Gastrocnemius medialis (tissue), 4 donors: ENCODE measurements at regions not wholly inside any gene's neighbourhood (a gene's known extent, or its start where the extent isn't known, plus 50 kb on each side); places are given as distances from the start of the nearest gene placed in this dataset.

Experiments used
- ATAC-seq, 2 donors: fragments of 150-250 bp; one replicate each; pipeline ENCODE4 v1.9.1; 2016
- DNase-seq, 2 donors: peaks; one replicate each; pipeline ENCODE4 v3.0.0-alpha.2; 2019
- H3K27ac ChIP-seq, 4 donors: fragments of 200-600 bp; sonication (generic); 1 replicate in 1 of 4; 2 replicates in 3 of 4; pipeline ENCODE4 v1.5.1; 2016 to 2018; ENCODE audit warnings: mild to moderate bottlenecking in 2 of 4, moderate library complexity in 1 of 4
- H3K27me3 ChIP-seq, 3 donors: fragments of 200-600 bp; sonication (generic) in 2 of 3; 1 replicate in 1 of 3; 2 replicates in 2 of 3; pipeline versions ENCODE4 v1.5.1 to v1.6.0; 2016 to 2019; ENCODE audit warnings: mild to moderate bottlenecking in 1 of 3, moderate library complexity in 1 of 3
- H3K36me3 ChIP-seq, 2 donors: fragments of 200-600 bp; sonication (generic) in 1 of 2; one replicate each; pipeline ENCODE4 v1.5.1; 2017 to 2018
- H3K4me1 ChIP-seq, 2 donors: fragments of 200-600 bp; sonication (generic) in 1 of 2; one replicate each; pipeline ENCODE4 v1.5.1; 2016 to 2017; ENCODE audit warnings: mild to moderate bottlenecking in 2 of 2
- H3K4me3 ChIP-seq, 4 donors: fragments of 200-600 bp; sonication (generic) in 3 of 4; 1 replicate in 1 of 4; 2 replicates in 3 of 4; pipeline ENCODE4 v1.5.1; 2016 to 2019; ENCODE audit warnings: mild to moderate bottlenecking in 2 of 4
- H3K9me3 ChIP-seq, 3 donors: fragments of 200-600 bp; sonication (generic) in 2 of 3; 1 replicate in 1 of 3; 2 replicates in 2 of 3; pipeline ENCODE4 v1.5.1; 2016 to 2019
- CTCF ChIP-seq, 5 experiments: fragments of 450-650 bp in 3 of 5; fragments of 200-600 bp in 2 of 5; sonication (generic) in 2 of 5; IDR thresholded peaks in 4 of 5; conservative IDR thresholded peaks in 1 of 5; 1 replicate in 4 of 5; 2 replicates in 1 of 5; pipeline ENCODE4 v1.5.1; 2016 to 2019; ENCODE audit warnings: antibody characterized with exemption in 5 of 5, mild to moderate bottlenecking in 3 of 5, moderate library complexity in 3 of 5
- POLR2A ChIP-seq, 2 donors: fragments of 450-650 bp; IDR thresholded peaks; one replicate each; pipeline ENCODE4 v1.6.1; 2017; ENCODE audit warnings: antibody characterized with exemption in 2 of 2, mild to moderate bottlenecking in 2 of 2, moderate library complexity in 2 of 2
- in situ Hi-C, 4 donors: fragments of 200-750 bp; cut with MboI; loops; one replicate each; pipeline versions ENCODE4 v1.15.0 to v1.8.0; 2017; ENCODE audit warnings: low sequenced_read_pairs in 4 of 4
- intact Hi-C: fragments of 100-400 bp; cut with DNase I; formaldehyde crosslinking; loops from one replicate; pipeline ENCODE4 v1.15.1; 2023; ENCODE audit warnings: low total_unique reads

DNA sequence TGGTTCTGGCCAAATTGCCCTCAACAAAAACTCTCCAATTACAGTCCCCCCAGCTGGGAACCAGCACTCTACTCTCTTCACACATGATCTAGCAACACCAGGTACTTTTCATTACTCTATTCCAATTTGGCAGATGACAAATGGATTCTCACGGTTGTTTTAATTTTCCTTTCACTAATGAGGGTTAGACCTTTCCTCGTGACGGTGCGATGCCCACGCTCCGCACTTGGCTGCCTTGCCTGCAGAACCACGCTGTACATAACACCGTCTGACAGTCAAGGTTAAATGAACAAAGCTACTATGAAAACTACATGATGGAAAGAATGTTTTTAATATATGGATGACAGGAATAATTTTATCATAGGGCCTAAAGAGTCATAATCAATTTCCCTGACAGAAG, 141.5 kb downstream of the FBXO15 start:
- no peak overlapping the region for H3K4me3 ChIP-seq
- no peak for DNase-seq
- intact Hi-C loops, result no loop called here
- H3K27ac ChIP-seq, result no peak overlapping the region
- no peaks in the 10 kb centered on the region for H3K27me3 ChIP-seq
- no peaks in the 10 kb centered on the region for H3K4me1 ChIP-seq
- TF ChIP-seq CTCF (IDR thresholded peaks at IDR 0.05 in 4 of 5, conservative IDR thresholded peaks at IDR 0.05 in 1 of 5), result no peak
- no peak for TF ChIP-seq POLR2A (IDR thresholded peaks at IDR 0.05)
- ATAC-seq, result no peak
- no peaks in the 10 kb centered on the region for H3K36me3 ChIP-seq
- no peaks in the 10 kb centered on the region for H3K9me3 ChIP-seq
- in situ Hi-C loops, result no loop called here

- intact Hi-C loops (no loop called here), in situ Hi-C loops (no loop called here)
- H3K9me3 ChIP-seq, result no peaks in the 10 kb centered on the region
- no peaks in the 10 kb centered on the region for H3K27me3 ChIP-seq
- H3K4me1 ChIP-seq, result no peaks in the 10 kb centered on the region
- H3K27ac ChIP-seq, result no peak overlapping the region
- H3K4me3 ChIP-seq, result no peak overlapping the region
- no peak for TF ChIP-seq POLR2A (IDR thresholded peaks at IDR 0.05)
- no peak for TF ChIP-seq CTCF (IDR thresholded peaks at IDR 0.05 in 4 of 5, conservative IDR thresholded peaks at IDR 0.05 in 1 of 5)
- ATAC-seq (no peak), DNase-seq (no peak)
- no peaks in the 10 kb centered on the region for H3K36me3 ChIP-seq
Observed at GRCh38 chr18:74005320-74006109, 142.1 kb downstream of the FBXO15 start.

- intact Hi-C loops, result no loop called here
- H3K4me3 ChIP-seq, result no peak overlapping the region
- no peaks in the 10 kb centered on the region for H3K4me1 ChIP-seq
- no peak for ATAC-seq
- H3K27me3 ChIP-seq, result no peaks in the 10 kb centered on the region
- H3K9me3 ChIP-seq, result no peaks in the 10 kb centered on the region
- H3K36me3 ChIP-seq, result no peaks in the 10 kb centered on the region
- no peak overlapping the region for H3K27ac ChIP-seq
- DNase-seq, result no peak
- in situ Hi-C loops, result no loop called here
- TF ChIP-seq POLR2A (IDR thresholded peaks at IDR 0.05) (no peak), CTCF (IDR thresholded peaks at IDR 0.05 in 4 of 5, conservative IDR thresholded peaks at IDR 0.05 in 1 of 5) (no peak)
Observed at GRCh38 chr18:73992242-73993022, 155.2 kb downstream of the FBXO15 start.

- Histone ChIP-seq H3K9me3 (no peaks in the 10 kb centered on the region), H3K36me3 (no peaks in the 10 kb centered on the region), H3K4me1 (no peaks in the 10 kb centered on the region), H3K27ac (no peak overlapping the region), H3K4me3 (no peak overlapping the region), H3K27me3 (no peaks in the 10 kb centered on the region)
- DNase-seq (no peak), ATAC-seq (no peak)
- TF ChIP-seq POLR2A (IDR thresholded peaks at IDR 0.05) (no peak), CTCF (IDR thresholded peaks at IDR 0.05 in 4 of 5, conservative IDR thresholded peaks at IDR 0.05 in 1 of 5) (no peak)
- in situ Hi-C loops (no loop called here), intact Hi-C loops (no loop called here)
Observed at GRCh38 chr18:73991570-73991969, 156.1 kb downstream of the FBXO15 start.
